SKM-1 treated with dmso at 0.1 percent for 144 hours (cell line): ENCODE measurements at regions not wholly inside any gene's neighbourhood (a gene's known extent, or its start where the extent isn't known, plus 50 kb on each side); places are given as distances from the start of the nearest gene placed in this dataset.

Experiments used
- DNase-seq: peaks from one replicate; lab custom pipeline; 2025; ENCODE audit not compliant: unreplicated experiment; lab: John Stamatoyannopoulos, UW

GRCh38 chr16:66266436-66267291 lies 99.8 kb upstream of the CDH5 start:
- DNase-seq, result no peak

GRCh38 chr16:66265556-66266141 lies 100.8 kb upstream of the CDH5 start:
- no peak for DNase-seq

- DNase-seq, result no peak
Measured at GRCh38 chr16:66265048-66265415, 101.5 kb upstream of the CDH5 start.

GRCh38 chr16:66264311-66265047 lies 102.0 kb upstream of the CDH5 start:
- no peak for DNase-seq

GRCh38 chr16:66263973-66264310 lies 102.5 kb upstream of the CDH5 start:
- DNase-seq, result no peak

- DNase-seq, result no peak
Measured at GRCh38 chr16:66263168-66263972, 103.1 kb upstream of the CDH5 start.

GRCh38 chr16:66262253-66263167 lies 104.0 kb upstream of the CDH5 start:
- DNase-seq, result no peak

- no peak for DNase-seq
Measured at GRCh38 chr16:66261826-66262225, 104.7 kb upstream of the CDH5 start.

- DNase-seq, result no peak
Measured at GRCh38 chr16:66260522-66261254, 105.8 kb upstream of the CDH5 start.

GRCh38 chr16:66258916-66259845 lies 107.3 kb upstream of the CDH5 start:
- no peak for DNase-seq

- DNase-seq, result no peak
Measured at GRCh38 chr16:66256919-66257318, 109.6 kb upstream of the CDH5 start.

- DNase-seq, result no peak
Measured at GRCh38 chr16:66255647-66256046, 110.8 kb upstream of the CDH5 start.

GRCh38 chr16:66254751-66255150 lies 111.7 kb upstream of the CDH5 start:
- DNase-seq, result no peak

- no peak for DNase-seq
Measured at GRCh38 chr16:66254106-66254505, 112.4 kb upstream of the CDH5 start.

GRCh38 chr16:66251476-66252160 lies 114.9 kb upstream of the CDH5 start:
- no peak for DNase-seq

- DNase-seq, result no peak
Measured at GRCh38 chr16:66250686-66251431, 115.6 kb upstream of the CDH5 start.
